ENCODE measurements at regions not wholly inside any gene's neighbourhood (a gene's known extent, or its start where the extent isn't known, plus 50 kb on each side); places are given as distances from the start of the nearest gene placed in this dataset. TPM values are rescaled to one million over a fixed set of nuclear protein-coding genes. Genes with fewer than 3 reads are reported as not detected.
"Not testable (repeated sequence)": the region's sequence is repeated elsewhere in the genome, so short reads cannot be mapped to it uniquely, and the experiment has no call there.

DNA sequence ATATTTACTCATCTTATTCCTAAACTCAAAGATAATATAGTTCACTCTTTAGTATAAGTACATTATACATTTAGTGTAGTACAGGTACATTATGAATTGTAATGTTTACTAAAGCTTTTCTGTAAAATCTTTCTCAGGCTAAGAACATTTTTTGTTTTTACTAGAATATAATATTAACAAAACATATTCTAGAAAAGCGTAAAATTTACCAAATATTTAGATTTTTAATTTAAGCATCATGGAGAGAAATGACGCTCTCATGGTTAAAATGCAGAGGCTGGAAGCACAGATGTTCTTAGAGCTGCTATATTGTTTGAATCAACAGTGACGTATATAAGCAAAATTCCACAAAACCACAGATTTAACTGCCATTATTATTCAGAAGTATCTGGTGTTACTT is 54.7 kb upstream of the NBPF15 start:
- not testable (repeated sequence) for DNase-seq (ENCODE audit: low read depth)

DNA sequence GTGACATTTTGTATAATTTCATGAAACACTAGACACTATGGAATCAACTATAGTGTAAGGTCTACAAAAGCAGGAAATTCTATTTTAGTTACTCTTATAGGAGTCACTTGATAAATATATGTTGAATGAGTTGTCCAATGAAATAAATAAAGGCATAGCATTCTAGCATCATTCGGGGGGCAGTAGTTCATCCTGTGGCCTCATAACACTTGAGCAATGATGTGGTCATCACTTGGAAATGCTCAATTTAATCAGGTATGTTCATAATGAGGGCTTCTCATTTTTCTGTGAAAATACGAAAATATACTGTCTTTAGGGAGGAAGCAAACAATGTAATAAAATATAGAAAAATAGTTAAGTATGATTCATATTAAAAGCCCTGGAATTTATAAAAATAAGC is 55.4 kb upstream of the NBPF15 start:
- DNase-seq (ENCODE audit: low read depth), result peak; percentile 22

- DNase-seq (ENCODE audit: low read depth), result not testable (repeated sequence)
Observed at GRCh38 chr1:144518439-144518838, 57.0 kb upstream of the NBPF15 start.

- DNase-seq (ENCODE audit: low read depth), result not testable (repeated sequence)
Observed at GRCh38 chr1:144519528-144520189, 58.2 kb upstream of the NBPF15 start.

DNA sequence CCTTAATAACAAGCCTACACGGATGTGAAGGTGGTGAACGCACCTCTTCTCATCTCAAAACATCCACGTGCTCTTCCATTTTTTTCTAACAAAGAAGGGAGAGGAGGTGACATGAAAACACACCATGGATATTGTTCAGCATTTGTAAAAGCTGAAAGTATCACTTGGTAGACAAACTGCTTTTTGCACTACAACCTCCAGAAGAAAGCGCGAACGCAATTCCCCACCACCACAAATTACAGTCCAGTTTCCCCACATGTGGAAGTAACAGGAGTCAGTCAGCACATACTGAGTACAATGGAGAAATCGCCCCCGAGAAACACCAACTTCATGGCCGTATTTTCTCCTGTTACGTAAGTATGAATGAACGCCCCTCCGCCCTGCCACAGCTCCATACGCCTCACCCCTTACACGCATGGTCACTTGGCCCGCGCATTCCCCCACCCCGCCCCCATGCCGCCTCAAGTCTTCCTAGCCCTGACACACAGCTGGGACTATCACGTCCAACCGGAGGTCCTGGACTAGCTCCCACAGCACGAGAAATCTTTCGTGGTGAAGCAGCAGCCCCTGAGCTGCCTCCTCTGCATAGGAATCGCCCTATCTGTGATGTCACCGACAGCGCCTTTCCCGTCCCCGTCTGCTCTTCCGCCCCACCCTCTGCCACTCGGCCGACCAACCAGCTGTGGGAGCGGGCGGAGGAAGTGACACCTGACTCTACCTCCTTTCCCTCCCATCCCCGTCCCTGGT is 62.4 kb upstream of the NBPF15 start:
- peak; percentile 95 for DNase-seq (ENCODE audit: low read depth)

GRCh38 chr1:144532156-144532607 is 60.5 kb upstream of the PPIAL4F start:
- not testable (repeated sequence) for DNase-seq (ENCODE audit: low read depth)

- DNase-seq (ENCODE audit: low read depth), result not testable (repeated sequence)
Observed at GRCh38 chr1:144533480-144533879, 59.2 kb upstream of the PPIAL4F start.

DNA sequence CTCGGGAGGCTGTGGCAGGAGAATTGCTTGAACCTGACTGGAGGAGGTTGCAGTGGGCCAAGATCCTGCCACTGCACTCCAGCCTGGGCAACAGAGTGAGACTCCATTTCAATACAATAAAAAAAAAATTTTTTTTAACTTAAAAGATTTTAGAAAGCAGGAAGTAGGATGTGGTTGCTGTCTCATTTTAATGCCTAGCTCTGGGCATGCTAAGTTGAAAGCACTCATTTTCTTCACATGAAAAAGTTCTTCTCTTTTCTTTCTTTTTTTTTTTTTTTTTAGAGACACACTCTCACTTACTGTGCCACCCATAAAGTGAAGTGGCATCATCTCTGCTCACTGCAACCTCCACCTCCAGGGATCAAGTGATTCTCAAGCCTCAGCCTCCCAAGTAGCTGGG is 58.4 kb upstream of the PPIAL4F start:
- not testable (repeated sequence) for DNase-seq (ENCODE audit: low read depth)

DNA sequence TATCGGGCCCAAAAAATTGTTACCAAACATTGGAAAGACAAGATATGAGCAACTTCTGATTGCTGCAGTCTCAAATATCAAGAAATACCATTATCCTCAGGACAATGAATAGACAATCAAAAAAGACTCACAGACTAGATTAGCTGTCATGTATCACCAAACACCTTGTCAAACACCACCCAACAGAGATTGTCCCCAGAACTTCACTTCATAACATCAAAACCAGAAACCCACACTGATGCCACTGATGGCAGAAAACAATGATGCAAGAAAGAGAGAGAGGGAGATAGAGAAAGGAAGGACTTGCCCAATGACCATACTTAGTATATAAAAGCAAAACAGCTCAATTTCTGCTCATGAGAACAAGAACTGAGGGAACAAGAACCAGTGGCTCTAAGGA is 56.0 kb upstream of the PPIAL4F start:
- not testable (repeated sequence) for DNase-seq (ENCODE audit: low read depth)

DNA sequence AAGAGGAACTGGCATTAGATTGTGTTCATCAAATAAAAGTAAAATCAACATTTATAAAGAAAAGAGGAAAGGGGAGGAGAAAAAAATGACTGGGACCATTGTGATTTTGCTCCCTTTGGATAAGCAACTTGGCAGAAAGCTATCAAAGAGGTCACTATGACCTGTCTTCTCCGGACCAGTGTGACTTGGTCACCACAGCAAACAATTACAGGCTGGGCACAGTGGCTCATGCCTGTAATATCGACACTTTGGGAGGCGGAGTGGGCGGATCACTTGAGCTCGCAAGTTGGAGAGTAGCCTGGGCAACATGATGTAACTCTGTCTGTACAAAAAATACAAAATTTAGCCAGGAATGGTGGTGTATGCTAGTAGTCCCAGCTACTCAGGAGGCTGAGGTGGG is 55.5 kb upstream of the PPIAL4F start:
- DNase-seq (ENCODE audit: low read depth), result not testable (repeated sequence)

DNA sequence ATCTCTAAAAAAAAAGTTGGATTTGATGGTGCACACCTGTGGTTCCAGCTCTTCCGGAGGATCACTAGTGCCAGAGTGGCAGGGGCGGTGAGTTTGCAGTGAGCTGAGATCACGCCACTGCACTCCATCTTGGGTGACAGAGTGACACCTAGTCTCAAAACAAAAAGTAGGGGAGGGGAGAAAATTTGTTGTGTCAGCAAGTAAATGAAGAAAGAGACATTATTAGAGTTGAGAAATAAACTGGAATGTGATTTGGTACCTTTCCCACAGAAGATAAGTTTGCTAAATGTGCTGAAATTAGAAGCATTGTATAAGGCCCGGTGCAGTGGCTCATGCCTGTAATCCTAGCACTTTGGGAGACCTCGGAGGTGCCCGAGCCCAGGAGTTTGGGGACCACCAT is 54.0 kb upstream of the PPIAL4F start:
- not testable (repeated sequence) for DNase-seq (ENCODE audit: low read depth)

DNA sequence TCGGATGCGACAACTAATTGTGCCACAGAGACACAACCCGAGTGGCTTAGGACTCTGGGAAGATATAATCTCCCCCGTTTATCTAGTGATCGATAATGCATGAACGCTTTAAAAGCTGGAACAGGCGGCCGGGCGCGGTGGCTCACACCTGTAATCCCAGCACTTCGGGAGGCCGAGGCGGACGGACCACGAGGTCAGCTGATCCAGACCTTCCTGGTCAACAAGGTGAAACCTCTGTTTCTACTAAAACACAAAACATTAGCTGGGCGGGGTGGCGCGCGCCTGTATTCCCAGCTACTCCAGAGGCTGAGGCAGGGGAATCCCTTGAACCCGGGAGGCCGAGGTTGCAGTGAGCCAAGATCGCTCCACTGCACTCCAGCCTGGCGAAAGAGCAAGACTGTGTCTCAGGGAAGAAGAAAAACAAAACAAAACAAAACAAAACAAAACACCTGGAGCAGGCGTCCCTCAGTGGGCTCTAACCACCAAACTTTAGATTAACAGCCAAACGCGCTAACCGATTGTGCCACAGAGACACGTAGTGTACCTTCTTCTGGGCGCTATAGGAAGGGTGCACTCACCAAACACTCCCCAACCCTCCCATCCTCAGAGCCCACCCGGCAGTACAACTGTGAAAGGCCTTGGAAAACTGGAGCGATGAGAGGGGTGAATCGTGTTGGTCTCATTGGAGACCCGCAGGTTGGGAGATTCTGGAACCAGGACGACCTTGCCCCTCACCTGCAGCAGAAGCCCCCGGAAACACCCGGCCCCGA is 53.3 kb upstream of the PPIAL4F start:
- DNase-seq (ENCODE audit: low read depth), result not testable (repeated sequence)

Small RNA genes in the stretch of these regions (small RNA-seq; reads per million reads assigned to genes)
- gene RF00003, result not detected
